ENCODE measurements at regions not wholly inside any gene's neighbourhood (a gene's known extent, or its start where the extent isn't known, plus 50 kb on each side); places are given as distances from the start of the nearest gene placed in this dataset.

GRCh38 chr3:94303266-94303665 lies 240.4 kb downstream of the NSUN3 start:
- Histone ChIP-seq H3K9me3 (replicated peaks in 1 of 2; ENCODE audit: control insufficient read depth in 1 of 2, insufficient read depth in 1 of 2, low read length in 2 of 2) (no peaks in the 10 kb centered on the region), H4K20me1 (ENCODE audit: insufficient read depth, low read length) (no peaks in the 10 kb centered on the region), H3K79me2 (ENCODE audit: insufficient read depth, low read length) (no peaks in the 10 kb centered on the region), H2AFZ (ENCODE audit: insufficient read depth, low read depth, low read length, poor library complexity, severe bottlenecking) (no peak overlapping the region), H3K27ac (ENCODE audit: low read depth in 1 of 2, low read length in 2 of 2) (no peak overlapping the region), H3K4me3 (replicated peaks in 1 of 3; ENCODE audit: low read depth in 2 of 3, low read length in 3 of 3) (no peak overlapping the region), H3K4me2 (replicated peaks; ENCODE audit: extremely low read depth, low read length, poor library complexity, severe bottlenecking) (no peak overlapping the region), H3K36me3 (replicated peaks in 1 of 2; ENCODE audit: control insufficient read depth in 1 of 2, insufficient read depth in 2 of 2, low read length in 2 of 2) (no peaks in the 10 kb centered on the region), H3K9ac (ENCODE audit: insufficient read depth, low read length, poor library complexity, severe bottlenecking) (no peak overlapping the region), H3K27me3 (ENCODE audit: control insufficient read depth in 2 of 2, insufficient read depth in 2 of 2, low read length in 2 of 2) (no peaks in the 10 kb centered on the region), H3K4me1 (ENCODE audit: control insufficient read depth in 1 of 2, insufficient read depth in 2 of 2, low read length in 2 of 2) (no peaks in the 10 kb centered on the region)
- intact Hi-C loops (cut with micrococcal nuclease), result no loop called here
- WGBS (ENCODE audit: insufficient coverage), result 100% methylated on average over 1 of the region's 4 CpGs
- Mint-ChIP-seq H3K27ac (no peak overlapping the region), H3K4me3 (no peak overlapping the region), H3K27me3 (ENCODE audit: low read depth in 3 of 3) (no peaks in the 10 kb centered on the region), H3K36me3 (no peaks in the 10 kb centered on the region), H3K4me1 (no peaks in the 10 kb centered on the region), H3K9me3 (peaks cover 0 to 10% (median 0%) of the 10 kb centered on the region in 7 donors)
- DNase-seq, result no peak
- no peak for TF ChIP-seq CTCF (IDR thresholded peaks at IDR 0.05)

- intact Hi-C loops (cut with micrococcal nuclease), result no loop called here
- Histone ChIP-seq H3K4me2 (replicated peaks; ENCODE audit: extremely low read depth, low read length, poor library complexity, severe bottlenecking) (no peak overlapping the region), H2AFZ (ENCODE audit: insufficient read depth, low read depth, low read length, poor library complexity, severe bottlenecking) (no peak overlapping the region), H3K9me3 (replicated peaks in 1 of 2; ENCODE audit: control insufficient read depth in 1 of 2, insufficient read depth in 1 of 2, low read length in 2 of 2) (no peaks in the 10 kb centered on the region), H3K27ac (ENCODE audit: low read depth in 1 of 2, low read length in 2 of 2) (no peak overlapping the region), H3K4me3 (replicated peaks in 1 of 3; ENCODE audit: low read depth in 2 of 3, low read length in 3 of 3) (no peak overlapping the region), H3K27me3 (ENCODE audit: control insufficient read depth in 2 of 2, insufficient read depth in 2 of 2, low read length in 2 of 2) (no peaks in the 10 kb centered on the region), H4K20me1 (ENCODE audit: insufficient read depth, low read length) (no peaks in the 10 kb centered on the region), H3K79me2 (ENCODE audit: insufficient read depth, low read length) (no peaks in the 10 kb centered on the region), H3K4me1 (ENCODE audit: control insufficient read depth in 1 of 2, insufficient read depth in 2 of 2, low read length in 2 of 2) (no peaks in the 10 kb centered on the region), H3K36me3 (replicated peaks in 1 of 2; ENCODE audit: control insufficient read depth in 1 of 2, insufficient read depth in 2 of 2, low read length in 2 of 2) (no peaks in the 10 kb centered on the region), H3K9ac (ENCODE audit: insufficient read depth, low read length, poor library complexity, severe bottlenecking) (no peak overlapping the region)
- DNase-seq, result no peak
- Mint-ChIP-seq H3K4me1 (no peaks in the 10 kb centered on the region), H3K36me3 (no peaks in the 10 kb centered on the region), H3K27ac (no peak overlapping the region), H3K4me3 (no peak overlapping the region), H3K27me3 (ENCODE audit: low read depth in 3 of 3) (no peaks in the 10 kb centered on the region), H3K9me3 (peaks cover 0 to 10% (median 0%) of the 10 kb centered on the region in 7 donors)
- no peak for TF ChIP-seq CTCF (IDR thresholded peaks at IDR 0.05)
- WGBS (ENCODE audit: insufficient coverage), result 80% methylated on average over 2 of the region's 3 CpGs
Observed at GRCh38 chr3:94303897-94304296, 241.0 kb downstream of the NSUN3 start.

All from CD14-positive monocyte (primary cell).